ENCODE measurements at regions not wholly inside any gene's neighbourhood (a gene's known extent, or its start where the extent isn't known, plus 50 kb on each side); places are given as distances from the start of the nearest gene placed in this dataset.
"Not testable (repeated sequence)": the region's sequence is repeated elsewhere in the genome, so short reads cannot be mapped to it uniquely, and the experiment has no call there.

GRCh38 chr2:153308466-153308865 is 170.1 kb downstream of the RPRM start:
- in situ Hi-C loops (cut with HindIII; ENCODE audit: low sequenced_read_pairs): no loop called here

- in situ Hi-C loops (cut with HindIII; ENCODE audit: low sequenced_read_pairs): no loop called here
Measured at GRCh38 chr2:153307223-153307622, 171.3 kb downstream of the RPRM start.

- in situ Hi-C loops (cut with HindIII; ENCODE audit: low sequenced_read_pairs): no loop called here
Measured at GRCh38 chr2:153299809-153300208, 178.8 kb downstream of the RPRM start.

- in situ Hi-C loops (cut with HindIII; ENCODE audit: low sequenced_read_pairs): no loop called here
Measured at GRCh38 chr2:153299217-153299616, 179.3 kb downstream of the RPRM start.

GRCh38 chr2:153294199-153294786 is 184.3 kb downstream of the RPRM start:
- in situ Hi-C loops (cut with HindIII; ENCODE audit: low sequenced_read_pairs): no loop called here

- in situ Hi-C loops (cut with HindIII; ENCODE audit: low sequenced_read_pairs): no loop called here
Measured at GRCh38 chr2:153291718-153292117, 186.8 kb downstream of the RPRM start.

GRCh38 chr2:153287109-153287801 is 191.3 kb downstream of the RPRM start:
- in situ Hi-C loops (cut with HindIII; ENCODE audit: low sequenced_read_pairs): loop anchor here (10.0 kb wide), 1 partner anchor 62 kb away; no protein-coding TSS in a partner anchor

GRCh38 chr2:153268941-153269461 is 209.6 kb downstream of the RPRM start:
- in situ Hi-C loops (cut with HindIII; ENCODE audit: low sequenced_read_pairs): no loop called here

GRCh38 chr2:153256876-153257275 is 221.7 kb downstream of the RPRM start:
- in situ Hi-C loops (cut with HindIII; ENCODE audit: low sequenced_read_pairs): not testable (repeated sequence)

- in situ Hi-C loops (cut with HindIII; ENCODE audit: low sequenced_read_pairs): not testable (repeated sequence)
Measured at GRCh38 chr2:153246636-153247035, 231.9 kb downstream of the RPRM start.

- in situ Hi-C loops (cut with HindIII; ENCODE audit: low sequenced_read_pairs): no loop called here
Measured at GRCh38 chr2:153235516-153235915, 243.0 kb downstream of the RPRM start.

- in situ Hi-C loops (cut with HindIII; ENCODE audit: low sequenced_read_pairs): no loop called here
Measured at GRCh38 chr2:153232464-153232863, 246.1 kb downstream of the RPRM start.

- in situ Hi-C loops (cut with HindIII; ENCODE audit: low sequenced_read_pairs): no loop called here
Measured at GRCh38 chr2:153230977-153231376, 247.6 kb downstream of the RPRM start.

GRCh38 chr2:153228904-153229303 is 249.7 kb downstream of the RPRM start:
- in situ Hi-C loops (cut with HindIII; ENCODE audit: low sequenced_read_pairs): loop anchor here (10.0 kb wide), 1 partner anchor 56 kb away; no protein-coding TSS in a partner anchor

GRCh38 chr2:153227981-153228380 is 250.6 kb downstream of the RPRM start:
- in situ Hi-C loops (cut with HindIII; ENCODE audit: low sequenced_read_pairs): loop anchor here (10.0 kb wide), 1 partner anchor 57 kb away; no protein-coding TSS in a partner anchor

- in situ Hi-C loops (cut with HindIII; ENCODE audit: low sequenced_read_pairs): loop anchor here (10.0 kb wide), 1 partner anchor 62 kb away; no protein-coding TSS in a partner anchor
Measured at GRCh38 chr2:153222231-153223165, 256.1 kb downstream of the RPRM start.

GRCh38 chr2:153221506-153221905 is 257.1 kb downstream of the RPRM start:
- in situ Hi-C loops (cut with HindIII; ENCODE audit: low sequenced_read_pairs): loop anchor here (10.0 kb wide), 1 partner anchor 63 kb away; no protein-coding TSS in a partner anchor

GRCh38 chr2:153221087-153221486 is 257.5 kb downstream of the RPRM start:
- in situ Hi-C loops (cut with HindIII; ENCODE audit: low sequenced_read_pairs): loop anchor here (10.0 kb wide), 1 partner anchor 64 kb away; no protein-coding TSS in a partner anchor

GRCh38 chr2:153218851-153219250 is 259.7 kb downstream of the RPRM start:
- in situ Hi-C loops (cut with HindIII; ENCODE audit: low sequenced_read_pairs): no loop called here

- in situ Hi-C loops (cut with HindIII; ENCODE audit: low sequenced_read_pairs): no loop called here
Measured at GRCh38 chr2:153214337-153214736, 264.2 kb downstream of the RPRM start.

- in situ Hi-C loops (cut with HindIII; ENCODE audit: low sequenced_read_pairs): no loop called here
Measured at GRCh38 chr2:153213022-153213421, 265.5 kb downstream of the RPRM start.

Data from DLD1 (cell line).